Epithelial cell of esophagus (primary cell): ENCODE measurements at regions not wholly inside any gene's neighbourhood (a gene's known extent, or its start where the extent isn't known, plus 50 kb on each side); places are given as distances from the start of the nearest gene placed in this dataset.

Experiments
- DNase-seq: peaks from one replicate; pipeline ENCODE4 v3.0.0; 2010; ENCODE audit warnings: low read depth
- H3K4me3 ChIP-seq: 2 replicates; pipeline ENCODE4 v1.5.1; 2011; ENCODE audit warnings: mild to moderate bottlenecking, low read length, control low read depth
- CTCF ChIP-seq: IDR thresholded peaks from 2 replicates; pipeline ENCODE4 v1.5.1; 2011; ENCODE audit warnings: low read depth, mild to moderate bottlenecking, low read length, control low read depth, inconsistent platforms; ENCODE audit not compliant: insufficient read depth; ENCODE audit errors: missing control alignments

- DNase-seq: no peak
- no peak for TF ChIP-seq CTCF
- H3K4me3 ChIP-seq: no peak overlapping the region
Observed at GRCh38 chr4:111234939-111235338, 612.1 kb upstream of the PITX2 start.

- no peak for TF ChIP-seq CTCF
- no peak for DNase-seq
- no peak overlapping the region for H3K4me3 ChIP-seq
Observed at GRCh38 chr4:111263836-111264235, 641.0 kb upstream of the PITX2 start.

GRCh38 chr4:111266937-111267336 lies 644.1 kb upstream of the PITX2 start:
- H3K4me3 ChIP-seq: no peak overlapping the region
- no peak for DNase-seq
- TF ChIP-seq CTCF: no peak

- no peak for DNase-seq
- H3K4me3 ChIP-seq: no peak overlapping the region
- no peak for TF ChIP-seq CTCF
Observed at GRCh38 chr4:111267786-111268185, 644.9 kb upstream of the PITX2 start.

- no peak for TF ChIP-seq CTCF
- no peak overlapping the region for H3K4me3 ChIP-seq
- DNase-seq: no peak
Observed at GRCh38 chr4:111268769-111269414, 646.0 kb upstream of the PITX2 start.

- no peak overlapping the region for H3K4me3 ChIP-seq
- no peak for DNase-seq
- TF ChIP-seq CTCF: no peak
Observed at GRCh38 chr4:111269439-111269838, 646.6 kb upstream of the PITX2 start.

- no peak overlapping the region for H3K4me3 ChIP-seq
- no peak for DNase-seq
- TF ChIP-seq CTCF: no peak
Observed at GRCh38 chr4:111274060-111274459, 651.2 kb upstream of the PITX2 start.
